ENCODE measurements at regions not wholly inside any gene's neighbourhood (a gene's known extent, or its start where the extent isn't known, plus 50 kb on each side); places are given as distances from the start of the nearest gene placed in this dataset.

GRCh38 chr6:122042380-122042779 lies 357.1 kb upstream of the HSF2 start:
- Histone ChIP-seq H3K9me3 (ENCODE audit: low read depth) (no peaks in the 10 kb centered on the region), H3K27me3 (no peaks in the 10 kb centered on the region), H3K36me3 (no peaks in the 10 kb centered on the region), H3K4me3 (no peak overlapping the region), H3K4me1 (ENCODE audit: low read depth) (no peaks in the 10 kb centered on the region), H3K27ac (no peak overlapping the region)
- no peak for TF ChIP-seq CTCF (IDR thresholded peaks at IDR 0.05; ENCODE audit: low read depth, low read length)
- no peak for DNase-seq (ENCODE audit: low read depth in 1 of 2, low spot score in 1 of 2)

- H3K9me3 ChIP-seq (ENCODE audit: low read depth): no peaks in the 10 kb centered on the region
- TF ChIP-seq CTCF (IDR thresholded peaks at IDR 0.05; ENCODE audit: low read depth, low read length): no peak
- DNase-seq (ENCODE audit: low read depth in 1 of 2, low spot score in 1 of 2): peak in 1 of 2 donors; percentile 18
Observed at GRCh38 chr6:122042960-122043735, 356.3 kb upstream of the HSF2 start.

GRCh38 chr6:122048570-122048969 lies 350.9 kb upstream of the HSF2 start:
- Histone ChIP-seq H3K4me1 (ENCODE audit: low read depth) (no peaks in the 10 kb centered on the region), H3K4me3 (no peak overlapping the region), H3K9me3 (ENCODE audit: low read depth) (no peaks in the 10 kb centered on the region), H3K27ac (no peak overlapping the region), H3K27me3 (no peaks in the 10 kb centered on the region), H3K36me3 (no peaks in the 10 kb centered on the region)
- DNase-seq (ENCODE audit: low read depth in 1 of 2, low spot score in 1 of 2): no peak
- TF ChIP-seq CTCF (IDR thresholded peaks at IDR 0.05; ENCODE audit: low read depth, low read length): no peak

More at GRCh38 chr6:122042960-122043735, 356.3 kb upstream of the HSF2 start:
- H3K27me3 ChIP-seq: no peaks in the 10 kb centered on the region
- H3K4me1 ChIP-seq (ENCODE audit: low read depth): no peaks in the 10 kb centered on the region
- no peak overlapping the region for H3K4me3 ChIP-seq
- no peaks in the 10 kb centered on the region for H3K36me3 ChIP-seq
- no peak overlapping the region for H3K27ac ChIP-seq

- no peak overlapping the region for H3K27ac ChIP-seq
- no peak for TF ChIP-seq CTCF (IDR thresholded peaks at IDR 0.05; ENCODE audit: low read depth, low read length)
- H3K4me3 ChIP-seq: no peak overlapping the region
- no peaks in the 10 kb centered on the region for H3K27me3 ChIP-seq
- no peaks in the 10 kb centered on the region for H3K9me3 ChIP-seq (ENCODE audit: low read depth)
- no peaks in the 10 kb centered on the region for H3K4me1 ChIP-seq (ENCODE audit: low read depth)
- no peaks in the 10 kb centered on the region for H3K36me3 ChIP-seq
- peak in 1 of 2 donors; percentile 39 for DNase-seq (ENCODE audit: low read depth in 1 of 2, low spot score in 1 of 2)
Observed at GRCh38 chr6:122049341-122049740, 350.1 kb upstream of the HSF2 start.

- no peak for TF ChIP-seq CTCF (IDR thresholded peaks at IDR 0.05; ENCODE audit: low read depth, low read length)
- no peaks in the 10 kb centered on the region for H3K27me3 ChIP-seq
- no peaks in the 10 kb centered on the region for H3K4me1 ChIP-seq (ENCODE audit: low read depth)
- DNase-seq (ENCODE audit: low read depth in 1 of 2, low spot score in 1 of 2): no peak
- no peaks in the 10 kb centered on the region for H3K9me3 ChIP-seq (ENCODE audit: low read depth)
- H3K4me3 ChIP-seq: no peak overlapping the region
- H3K27ac ChIP-seq: no peak overlapping the region
- no peaks in the 10 kb centered on the region for H3K36me3 ChIP-seq
Observed at GRCh38 chr6:122050242-122050755, 349.2 kb upstream of the HSF2 start.

Measured in cardiac muscle cell (in vitro differentiated cells and primary cell).